GM23338 (cell line): ENCODE measurements at regions not wholly inside any gene's neighbourhood (a gene's known extent, or its start where the extent isn't known, plus 50 kb on each side); places are given as distances from the start of the nearest gene placed in this dataset.

ENCODE experiments used
- CTCF ChIP-seq, 2 experiments: fragments of 200-600 bp in 1 of 2; sonication (generic) in 1 of 2; conservative IDR thresholded peaks; 2 replicates each; pipeline versions ENCODE4 v1.5.1 to v1.6.1; 2016 to 2017; ENCODE audit warnings: antibody characterized with exemption in 2 of 2, low read depth in 2 of 2, mild to moderate bottlenecking in 2 of 2, moderate library complexity in 1 of 2
- EZH2 ChIP-seq: fragments of 200-600 bp; sonication (generic); IDR thresholded peaks from one replicate; pipeline ENCODE4 v1.8.0; 2017; ENCODE audit warnings: antibody characterized with exemption, mild to moderate bottlenecking, low read depth; ENCODE audit not compliant: unreplicated experiment
- EZH2phosphoT487 ChIP-seq: fragments of 200-600 bp; sonication (generic); IDR thresholded peaks from one replicate; pipeline ENCODE4 v1.8.1; 2018; ENCODE audit warnings: antibody characterized with exemption; ENCODE audit not compliant: unreplicated experiment
- POLR2AphosphoS5 ChIP-seq: IDR thresholded peaks from 2 replicates; pipeline ENCODE4 v1.6.1; 2016; ENCODE audit warnings: antibody characterized with exemption, low read depth
- REST ChIP-seq: IDR thresholded peaks from one replicate; pipeline ENCODE4 v1.6.1; 2018; ENCODE audit warnings: antibody characterized with exemption; ENCODE audit not compliant: unreplicated experiment

GRCh38 chr10:43817368-43817767, 168.7 kb upstream of the ZNF32 start:
- TF ChIP-seq EZH2phosphoT487, result no peak
- no peak for TF ChIP-seq CTCF (conservative IDR thresholded peaks at IDR 0.05; ENCODE audit: low read depth in 2 of 2)
- no peak for TF ChIP-seq REST
- TF ChIP-seq EZH2, result no peak
- no peak for TF ChIP-seq POLR2AphosphoS5
